ENCODE measurements at regions not wholly inside any gene's neighbourhood (a gene's known extent, or its start where the extent isn't known, plus 50 kb on each side); places are given as distances from the start of the nearest gene placed in this dataset.
"Not testable (repeated sequence)": the region's sequence is repeated elsewhere in the genome, so short reads cannot be mapped to it uniquely, and the experiment has no call there.

GRCh38 chr4:58871509-58871908 is 1761.3 kb upstream of the IGFBP7 start:
- H3K27ac ChIP-seq = no peak overlapping the region
- no peak for TF ChIP-seq ZFX (IDR thresholded peaks at IDR 0.05)
- no peak for TF ChIP-seq CTCF (conservative IDR thresholded peaks at IDR 0.05)

- no peak overlapping the region for H3K27ac ChIP-seq
- no peak for TF ChIP-seq CTCF (conservative IDR thresholded peaks at IDR 0.05)
- TF ChIP-seq ZFX (IDR thresholded peaks at IDR 0.05) = no peak
These were observed 1738.8 kb upstream of the IGFBP7 start for GRCh38 chr4:58849026-58849425.

GRCh38 chr4:58843455-58843854 is 1733.3 kb upstream of the IGFBP7 start:
- no peak overlapping the region for H3K27ac ChIP-seq

GRCh38 chr4:58833126-58833525 is 1722.9 kb upstream of the IGFBP7 start:
- TF ChIP-seq ZFX (IDR thresholded peaks at IDR 0.05) (no peak), CTCF (conservative IDR thresholded peaks at IDR 0.05) (no peak)
- H3K27ac ChIP-seq = no peak overlapping the region

More at GRCh38 chr4:58843455-58843854, 1733.3 kb upstream of the IGFBP7 start:
- TF ChIP-seq ZFX (IDR thresholded peaks at IDR 0.05) (no peak), CTCF (conservative IDR thresholded peaks at IDR 0.05) (no peak)

GRCh38 chr4:58825278-58825677 is 1715.1 kb upstream of the IGFBP7 start:
- H3K27ac ChIP-seq = no peak overlapping the region
- TF ChIP-seq ZFX (IDR thresholded peaks at IDR 0.05) = no peak
- no peak for TF ChIP-seq CTCF (conservative IDR thresholded peaks at IDR 0.05)

GRCh38 chr4:58818560-58818959 is 1708.4 kb upstream of the IGFBP7 start:
- H3K27ac ChIP-seq = not testable (repeated sequence)

- no peak overlapping the region for H3K27ac ChIP-seq
- TF ChIP-seq ZFX (IDR thresholded peaks at IDR 0.05) (no peak), CTCF (conservative IDR thresholded peaks at IDR 0.05) (no peak)
These were observed 1699.8 kb upstream of the IGFBP7 start for GRCh38 chr4:58809948-58810347.

GRCh38 chr4:58809366-58809765 is 1699.2 kb upstream of the IGFBP7 start:
- no peak overlapping the region for H3K27ac ChIP-seq
- TF ChIP-seq CTCF (conservative IDR thresholded peaks at IDR 0.05) (no peak), ZFX (IDR thresholded peaks at IDR 0.05) (no peak)
